DMS 273 (cell line): ENCODE measurements at regions not wholly inside any gene's neighbourhood (a gene's known extent, or its start where the extent isn't known, plus 50 kb on each side); places are given as distances from the start of the nearest gene placed in this dataset.
"Not testable (repeated sequence)": the region's sequence is repeated elsewhere in the genome, so short reads cannot be mapped to it uniquely, and the experiment has no call there.

Experiments
- DNase-seq: peaks from one replicate; lab custom pipeline; 2025; ENCODE audit not compliant: unreplicated experiment; lab: John Stamatoyannopoulos, UW

DNA sequence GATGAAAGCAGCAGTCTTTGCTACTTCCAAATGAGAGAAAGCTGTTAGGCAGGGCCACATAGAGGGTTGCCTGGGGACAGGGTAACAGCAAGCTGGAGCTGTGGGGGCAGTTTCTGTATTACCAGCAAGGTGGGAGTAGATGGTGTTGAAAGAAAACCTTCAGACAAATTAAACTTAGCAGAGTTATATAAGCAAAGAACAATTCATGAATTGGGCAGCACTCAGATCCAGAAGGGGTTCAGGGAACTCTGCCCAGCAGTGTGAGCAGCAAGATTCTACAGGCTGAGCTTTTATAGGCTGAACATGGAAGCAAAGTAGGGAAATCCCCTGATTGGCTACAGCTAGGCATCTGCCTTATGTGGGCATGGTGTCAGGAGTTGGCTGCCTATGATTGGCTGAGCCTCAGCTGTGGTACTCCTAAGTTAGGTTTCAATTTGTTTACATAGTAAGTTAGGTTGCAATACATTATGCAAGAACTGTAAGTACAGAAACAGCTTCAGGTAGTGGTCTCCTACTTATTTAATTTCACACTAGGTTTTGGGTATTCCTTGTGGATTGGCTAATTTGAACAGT lies 64.1 kb upstream of the TMPRSS2 start:
- DNase-seq: no peak

DNA sequence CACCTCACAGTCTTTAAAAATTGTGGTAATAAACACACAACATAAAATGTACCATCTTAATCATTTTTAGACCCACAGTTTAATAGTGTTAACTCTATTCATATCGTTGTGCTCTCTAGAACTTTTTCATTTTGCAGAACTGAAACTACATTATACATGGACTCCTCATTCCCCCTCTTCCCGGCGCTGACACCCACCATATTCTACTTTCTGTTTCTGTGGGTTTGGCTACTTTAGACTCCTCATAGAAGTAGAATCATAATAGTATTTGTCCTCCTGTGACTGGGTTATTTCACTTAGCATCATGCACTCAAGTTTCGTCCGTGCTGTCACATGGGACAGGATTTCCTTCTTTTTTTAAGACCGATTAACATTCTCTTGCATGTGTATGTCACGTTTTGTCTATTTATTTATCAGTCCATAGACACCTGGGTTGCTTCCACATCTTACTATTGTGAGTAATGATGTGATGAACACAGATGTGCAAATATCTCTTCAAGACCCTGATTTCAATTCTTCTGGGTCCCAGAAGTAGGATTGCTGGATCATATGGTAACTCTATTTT lies 62.9 kb upstream of the TMPRSS2 start:
- no peak for DNase-seq

DNA sequence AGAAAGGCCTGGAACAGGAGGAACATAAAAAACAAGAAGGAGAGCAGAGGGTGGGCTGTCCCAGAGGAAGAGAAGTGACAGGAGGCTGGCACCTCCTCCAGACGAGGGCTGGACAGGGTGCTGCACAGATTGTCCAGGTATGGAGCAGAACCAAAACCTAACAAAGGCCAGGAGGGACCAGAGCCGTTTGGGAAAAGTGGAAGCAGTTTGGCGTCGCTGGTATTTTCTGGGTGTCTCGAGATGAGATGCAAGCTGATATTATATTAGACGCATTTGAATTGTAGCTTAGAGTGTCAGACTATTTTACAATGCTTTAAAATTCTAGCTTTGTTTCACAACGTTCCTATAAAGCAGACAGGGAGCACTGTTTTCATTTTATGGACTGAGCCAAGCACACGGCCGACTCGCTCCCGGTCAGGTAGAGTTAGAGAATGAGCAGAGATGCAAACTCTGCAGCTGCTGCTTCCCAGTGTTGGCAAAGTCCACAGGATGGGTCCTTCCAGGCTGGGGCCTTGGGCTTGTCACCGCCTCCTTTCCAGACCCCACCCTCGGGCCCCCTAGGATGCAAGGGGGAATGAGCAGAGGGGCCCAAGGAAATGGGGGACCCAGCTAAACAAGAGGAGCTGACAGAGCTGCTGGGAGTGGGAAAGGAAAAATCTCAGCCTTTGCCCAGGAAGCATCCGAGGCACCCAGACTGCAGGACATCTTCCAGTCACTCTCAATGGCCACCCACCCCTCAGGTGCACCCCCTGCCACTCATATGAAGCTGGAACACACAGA lies 60.8 kb upstream of the TMPRSS2 start:
- DNase-seq: no peak

DNA sequence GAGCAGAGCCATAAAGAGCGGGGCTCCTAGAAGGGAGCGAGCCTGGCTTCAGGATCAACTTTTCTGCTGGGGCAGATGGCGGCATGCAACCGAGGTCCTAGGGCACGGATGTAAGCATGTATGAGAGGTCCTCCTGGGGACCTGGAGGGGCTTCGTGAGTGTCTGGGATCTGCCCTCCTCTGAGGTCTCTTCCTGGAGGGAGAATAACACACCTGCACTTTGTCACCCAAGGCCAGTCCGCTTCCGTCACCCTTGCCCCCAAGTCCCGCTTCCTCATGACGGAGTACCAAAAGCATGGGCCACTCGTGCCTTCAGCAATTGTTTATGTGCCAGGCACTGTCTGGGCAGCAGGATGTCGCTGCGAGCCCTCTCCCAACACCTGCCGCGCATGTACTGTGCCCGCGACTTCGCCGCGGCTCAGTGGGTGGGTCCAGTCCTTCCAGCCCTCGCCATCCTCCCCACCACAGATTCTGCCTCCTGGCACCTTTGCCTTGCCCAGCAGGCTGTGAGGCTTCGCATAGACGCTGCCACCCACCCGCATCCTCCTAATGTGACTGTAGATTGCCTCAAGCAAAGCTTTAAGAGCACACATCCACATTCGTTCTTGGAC lies 60.0 kb upstream of the TMPRSS2 start:
- DNase-seq: no peak

DNA sequence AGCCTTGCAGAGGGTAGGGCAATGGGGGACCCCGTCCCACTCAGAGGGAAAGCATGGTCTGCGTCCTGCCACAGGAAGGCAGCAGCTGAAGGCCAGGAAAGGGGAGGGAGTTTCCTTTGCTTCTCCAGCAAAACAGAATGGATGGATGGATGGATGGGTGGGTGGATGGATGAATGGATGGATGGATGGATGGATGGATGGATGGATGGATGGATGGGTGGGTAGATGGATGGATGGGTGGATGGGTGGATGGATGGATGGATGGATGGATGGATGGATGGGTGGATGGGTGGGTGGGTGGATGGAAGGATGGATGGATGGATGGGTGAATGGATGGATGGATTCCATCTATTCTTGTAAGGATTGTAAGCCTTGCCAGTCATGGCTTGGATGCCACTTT lies 59.3 kb upstream of the TMPRSS2 start:
- not testable (repeated sequence) for DNase-seq

DNA sequence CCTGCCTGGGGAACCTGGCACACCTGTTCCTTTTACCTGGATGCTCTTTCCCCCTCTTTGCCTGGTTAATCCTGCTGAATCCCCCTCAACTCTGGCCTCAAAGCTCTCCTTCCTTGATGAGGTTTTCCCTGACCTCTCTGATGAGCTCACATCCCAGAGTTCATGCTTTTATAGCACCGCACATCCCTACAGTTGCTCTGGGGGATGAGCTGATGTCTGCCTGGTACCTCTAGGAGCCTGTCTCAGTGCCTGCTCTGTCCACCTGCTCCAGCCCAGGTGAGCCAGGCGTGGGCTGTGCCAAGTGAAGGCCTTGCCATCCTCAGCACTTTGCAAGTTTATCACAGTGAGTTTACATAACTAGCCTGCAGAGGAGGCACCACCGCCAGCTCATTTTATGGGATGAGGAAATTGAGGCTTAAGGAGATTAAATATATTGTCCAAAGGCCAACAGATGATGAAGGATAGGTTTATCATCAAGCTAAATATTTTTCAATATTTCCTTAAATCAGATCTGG lies 58.6 kb upstream of the TMPRSS2 start:
- no peak for DNase-seq

DNA sequence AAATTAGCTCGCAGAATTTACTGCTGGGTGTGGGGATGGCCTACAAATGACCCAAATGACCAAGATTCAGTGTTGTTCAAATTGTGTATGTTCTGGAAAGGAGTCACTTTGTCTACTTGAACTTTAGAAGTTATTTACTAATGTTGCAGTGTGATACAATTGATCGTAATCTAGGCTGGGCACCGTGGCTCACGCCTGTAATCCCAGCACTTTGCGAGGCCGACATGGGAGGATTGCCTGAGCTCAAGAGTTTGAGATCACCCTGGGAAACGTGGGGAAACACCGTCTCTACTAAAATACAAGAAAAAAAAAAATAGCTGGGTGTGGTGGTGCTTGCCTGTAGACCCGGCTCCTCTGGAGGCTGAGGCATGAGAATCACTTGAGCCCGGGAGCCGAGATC lies 57.6 kb upstream of the TMPRSS2 start:
- DNase-seq: no peak

DNA sequence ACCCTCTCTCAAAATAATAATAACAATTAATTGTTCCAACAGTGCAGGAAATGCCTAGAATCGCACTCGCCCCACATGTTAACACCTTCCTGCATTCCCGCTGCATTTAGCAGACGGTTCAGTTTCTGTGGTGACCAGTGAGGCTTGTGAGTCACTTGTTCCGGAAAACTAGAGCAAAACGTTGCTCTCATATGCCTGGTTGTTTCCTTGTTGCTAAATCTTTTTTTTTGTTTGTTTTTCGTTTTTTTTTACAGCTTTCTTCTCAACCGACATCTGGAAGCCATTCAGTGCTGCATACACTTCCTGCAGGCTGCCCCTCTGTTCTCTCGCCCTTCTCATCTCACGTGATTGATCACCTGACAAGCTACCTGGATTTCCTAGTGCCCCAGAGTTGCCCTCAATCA lies 56.9 kb upstream of the TMPRSS2 start:
- DNase-seq: no peak

DNA sequence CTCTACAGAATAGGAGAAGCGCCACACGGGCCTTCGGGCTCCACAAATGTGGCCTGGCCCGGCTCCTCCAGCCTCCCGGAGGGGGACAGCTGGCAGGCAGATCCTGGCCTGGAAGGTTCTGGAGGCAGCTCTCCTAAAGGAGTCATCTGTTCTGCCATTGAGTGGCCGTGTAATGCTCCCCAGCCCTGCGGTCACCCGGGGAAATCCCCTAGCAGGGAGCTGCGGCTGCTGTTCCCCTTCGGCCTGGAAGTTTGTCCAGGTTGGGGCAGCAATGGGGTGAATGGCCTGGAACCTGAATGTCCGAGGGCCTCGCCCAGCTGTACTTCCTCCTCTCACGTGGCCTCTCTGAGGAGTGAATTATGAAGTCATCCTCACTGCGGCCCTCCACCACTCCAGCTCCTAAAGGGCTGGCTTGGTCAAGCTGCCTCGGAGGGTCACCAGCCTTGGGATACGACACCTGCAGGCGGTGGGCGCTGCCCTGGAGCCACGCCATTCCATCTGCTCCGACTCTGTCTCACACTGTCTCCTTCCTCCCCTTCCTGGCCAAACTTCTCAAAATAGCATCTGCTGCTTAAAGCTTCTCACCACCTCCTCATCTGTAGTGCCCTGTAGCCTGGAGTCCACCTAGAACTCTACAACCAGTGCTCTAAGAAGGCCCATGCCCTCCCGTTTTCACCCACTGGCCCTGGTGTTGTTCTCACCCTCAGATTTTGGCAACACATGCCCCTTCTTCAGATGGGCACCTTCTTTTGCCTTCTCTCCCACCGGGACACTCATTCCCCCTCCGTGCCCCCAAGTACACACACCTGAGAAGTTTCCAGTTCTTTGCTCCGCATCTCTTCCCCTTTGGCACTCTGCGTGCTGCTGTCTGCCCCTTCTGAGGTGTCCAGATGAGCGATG lies 54.4 kb upstream of the TMPRSS2 start:
- DNase-seq: no peak

DNA sequence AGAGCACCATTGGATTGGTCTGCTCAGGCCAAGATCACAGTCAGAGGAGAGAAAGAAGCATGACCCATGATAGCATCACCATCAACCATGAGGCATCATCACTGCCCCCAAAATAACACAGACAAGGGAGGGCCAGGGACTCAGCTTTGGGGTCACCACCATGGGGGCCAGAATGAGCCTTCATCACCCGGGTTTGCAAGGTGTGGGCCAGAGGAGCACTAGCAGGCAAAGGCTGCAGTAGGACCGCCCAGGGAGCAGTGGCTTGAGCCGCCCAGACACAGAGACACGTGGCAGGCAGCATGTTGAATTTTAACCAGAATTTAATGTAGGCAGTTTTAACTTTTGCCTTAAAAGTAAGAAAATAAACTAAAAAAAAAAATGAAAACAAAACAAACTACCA lies 53.7 kb upstream of the TMPRSS2 start:
- DNase-seq: no peak

DNA sequence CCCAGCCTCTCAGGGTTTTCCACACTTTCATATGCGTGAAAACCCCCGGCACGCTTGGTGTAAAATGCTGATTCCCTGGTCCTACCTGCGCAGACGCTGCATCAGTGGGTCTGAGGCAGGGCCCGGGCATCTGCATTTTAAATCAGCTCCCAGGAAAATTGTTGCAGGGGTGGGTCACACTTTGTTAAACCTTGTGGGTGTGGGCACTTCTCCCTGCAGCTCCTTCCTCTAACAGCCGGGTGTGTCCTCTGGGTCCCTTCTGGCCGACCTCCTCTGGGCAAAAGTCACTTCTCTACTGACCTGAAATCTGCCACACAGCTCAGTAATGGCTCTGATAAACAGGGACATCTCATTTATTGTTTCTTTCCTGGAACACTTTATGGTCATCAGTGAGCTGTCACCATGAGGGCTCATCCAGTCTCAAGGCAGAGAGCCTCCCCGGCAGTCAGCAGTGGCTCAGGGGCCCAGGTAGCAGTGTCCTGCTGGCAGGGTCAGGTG lies 52.8 kb upstream of the TMPRSS2 start:
- DNase-seq: no peak

DNA sequence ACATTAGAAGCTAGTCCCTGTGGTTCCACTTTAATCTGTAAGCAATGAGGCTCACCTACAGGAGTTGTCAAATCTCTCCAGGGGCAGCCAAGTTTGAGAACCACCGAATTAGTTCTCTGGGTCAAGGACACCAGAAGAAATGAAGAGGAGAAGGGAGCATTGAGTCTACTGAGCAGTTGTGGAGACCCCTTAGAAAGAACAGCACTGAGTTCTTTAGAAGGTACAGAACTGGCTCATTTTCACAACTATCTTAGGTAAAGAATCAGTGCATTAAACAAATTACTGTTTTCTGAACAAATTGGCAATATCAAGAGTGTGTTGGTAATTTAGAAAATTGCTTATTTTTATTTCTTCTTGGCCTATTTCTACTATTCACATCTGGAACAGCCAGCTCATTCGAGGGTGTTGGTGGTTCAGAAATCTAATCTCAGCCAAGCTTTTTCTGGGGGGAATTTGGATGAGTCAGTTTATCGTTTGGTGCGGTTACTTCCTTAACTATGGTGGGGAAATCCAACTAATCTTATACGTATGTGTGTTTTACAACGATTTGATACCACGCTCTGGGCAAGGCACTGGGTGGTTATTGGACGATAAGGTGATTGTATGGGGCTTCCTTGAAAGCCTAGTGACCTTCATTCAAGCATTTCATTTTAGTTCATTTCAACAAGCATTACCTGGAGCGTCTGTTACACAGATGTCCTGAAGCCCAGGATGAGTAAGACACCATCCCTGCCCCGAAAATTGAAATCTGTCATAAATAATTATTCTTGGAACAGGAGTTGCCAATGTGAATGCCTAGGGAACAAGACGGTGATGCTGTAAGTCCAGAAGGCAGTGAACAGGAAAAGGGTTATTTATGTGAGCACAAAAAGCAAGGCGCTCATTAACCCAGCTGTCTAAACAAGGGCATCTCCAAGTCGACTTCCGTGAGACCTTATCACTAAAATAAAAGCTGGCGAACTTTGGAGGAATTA lies 52.0 kb upstream of the TMPRSS2 start:
- no peak for DNase-seq

DNA sequence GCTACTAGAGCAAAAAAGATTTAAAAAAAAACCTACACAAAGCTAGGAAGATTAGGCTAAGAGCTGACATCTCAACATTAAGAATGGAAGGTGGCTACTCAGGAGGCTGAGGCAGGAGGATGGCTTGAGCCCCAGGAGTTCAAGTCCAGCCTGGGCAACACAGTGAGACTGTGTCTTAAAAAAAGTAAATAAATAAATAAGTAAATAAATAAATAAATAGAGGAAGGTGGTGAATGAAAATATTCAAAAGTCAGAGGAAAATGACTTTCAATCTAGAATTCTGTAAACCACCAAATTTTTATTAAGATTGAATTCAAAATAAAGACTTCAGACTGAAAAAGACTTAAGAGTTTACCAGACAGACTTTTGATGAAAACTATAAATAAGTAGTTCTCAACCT lies 50.9 kb upstream of the TMPRSS2 start:
- no peak for DNase-seq

DNA sequence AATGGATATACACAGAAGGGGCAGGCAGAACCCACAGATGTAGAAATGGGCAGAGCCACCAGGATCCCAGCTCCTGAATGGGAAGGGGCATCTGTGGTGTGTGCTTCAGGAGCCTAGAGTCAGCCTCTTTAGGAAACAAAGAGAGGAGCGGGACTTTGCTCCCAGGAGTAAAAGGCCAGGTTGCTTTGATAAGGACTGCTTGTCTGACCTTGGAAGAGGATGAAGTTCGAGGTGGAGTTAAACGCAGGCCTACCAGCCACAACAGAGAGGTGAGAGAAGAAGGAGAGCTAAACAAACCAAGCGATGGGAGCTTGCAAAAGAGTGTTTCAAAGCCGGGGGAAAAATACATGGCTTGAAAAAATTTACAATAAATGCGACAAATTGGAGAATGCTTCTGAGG lies 49.9 kb upstream of the TMPRSS2 start:
- no peak for DNase-seq
